Right lobe of liver (tissue), 6 donors: ENCODE measurements at regions not wholly inside any gene's neighbourhood (a gene's known extent, or its start where the extent isn't known, plus 50 kb on each side); places are given as distances from the start of the nearest gene placed in this dataset.

ENCODE experiments used
- ATAC-seq, 4 donors: fragments of 200-7000 bp; cut with Tn5 transposase; one replicate each; pipeline ENCODE4 v1.9.1; 2020; ENCODE audit warnings: mild to moderate bottlenecking in 4 of 4, moderate library complexity in 4 of 4
- DNase-seq, 3 donors: peaks; one replicate each; pipeline ENCODE4 v3.0.0-alpha.2; 2020
- H3K27ac ChIP-seq, 3 donors: fragments of 200-600 bp; one replicate each; pipeline ENCODE4 v1.8.0; 2022
- H3K27me3 ChIP-seq, 2 donors: fragments of 200-600 bp; one replicate each; pipeline ENCODE4 v1.8.0; 2022
- H3K36me3 ChIP-seq, 4 donors: fragments of 200-600 bp; sonication (generic) in 1 of 4; one replicate each; pipeline versions ENCODE4 v1.5.1 to v1.8.0; 2017 to 2022; ENCODE audit warnings: control low read depth in 1 of 4
- H3K4me1 ChIP-seq, 4 donors: fragments of 200-600 bp; sonication (generic) in 1 of 4; one replicate each; pipeline versions ENCODE4 v1.5.1 to v1.8.0; 2017 to 2022; ENCODE audit warnings: control low read depth in 1 of 4
- H3K4me3 ChIP-seq, 3 donors: fragments of 200-600 bp; one replicate each; pipeline ENCODE4 v1.8.0; 2022
- H3K9me3 ChIP-seq, 4 donors: fragments of 200-600 bp; sonication (generic) in 1 of 4; one replicate each; pipeline versions ENCODE4 v1.5.1 to v1.8.0; 2017 to 2022; ENCODE audit warnings: control low read depth in 1 of 4
- POLR2A ChIP-seq: fragments of 450-650 bp; IDR thresholded peaks from one replicate; pipeline ENCODE4 v1.6.1; 2017; ENCODE audit warnings: antibody characterized with exemption, mild to moderate bottlenecking
- WGBS: methylation state at CpG from one replicate; pipeline ENCODE4 v1.1.6; 2018; ENCODE audit warnings: low coverage, low lambda C conversion rate; ENCODE audit not compliant: insufficient coverage; ENCODE audit errors: missing lambda C conversion rate; 5-methylcytosine and 5-hydroxymethylcytosine counted together
- intact Hi-C, 2 donors: fragments of 100-400 bp; cut with DNase I; formaldehyde crosslinking; loops; one replicate each; pipeline versions ENCODE4 v1.11.2 to v1.14.1; 2022
- TF ChIP-seq, protein P1 (sequence below), 4 donors: fragments of 200-600 bp in 3 of 4; fragments of 450-650 bp in 1 of 4; IDR thresholded peaks; one replicate each; pipeline versions ENCODE4 v1.5.1 to v1.8.0; 2016 to 2022; ENCODE audit warnings: antibody characterized with exemption in 4 of 4, mild to moderate bottlenecking in 2 of 4
- donor health status: DM: no; HTN: yes; CAD: no.
- donor health status: DM: no; HTN: no; CAD: no.
- donor health status: DM: no; HTN: no; CAD: no.
- donor health status: DM: no; HTN: yes; CAD: no.
- donor health status: DM: no; HTN: yes; CAD: no.

DNA sequence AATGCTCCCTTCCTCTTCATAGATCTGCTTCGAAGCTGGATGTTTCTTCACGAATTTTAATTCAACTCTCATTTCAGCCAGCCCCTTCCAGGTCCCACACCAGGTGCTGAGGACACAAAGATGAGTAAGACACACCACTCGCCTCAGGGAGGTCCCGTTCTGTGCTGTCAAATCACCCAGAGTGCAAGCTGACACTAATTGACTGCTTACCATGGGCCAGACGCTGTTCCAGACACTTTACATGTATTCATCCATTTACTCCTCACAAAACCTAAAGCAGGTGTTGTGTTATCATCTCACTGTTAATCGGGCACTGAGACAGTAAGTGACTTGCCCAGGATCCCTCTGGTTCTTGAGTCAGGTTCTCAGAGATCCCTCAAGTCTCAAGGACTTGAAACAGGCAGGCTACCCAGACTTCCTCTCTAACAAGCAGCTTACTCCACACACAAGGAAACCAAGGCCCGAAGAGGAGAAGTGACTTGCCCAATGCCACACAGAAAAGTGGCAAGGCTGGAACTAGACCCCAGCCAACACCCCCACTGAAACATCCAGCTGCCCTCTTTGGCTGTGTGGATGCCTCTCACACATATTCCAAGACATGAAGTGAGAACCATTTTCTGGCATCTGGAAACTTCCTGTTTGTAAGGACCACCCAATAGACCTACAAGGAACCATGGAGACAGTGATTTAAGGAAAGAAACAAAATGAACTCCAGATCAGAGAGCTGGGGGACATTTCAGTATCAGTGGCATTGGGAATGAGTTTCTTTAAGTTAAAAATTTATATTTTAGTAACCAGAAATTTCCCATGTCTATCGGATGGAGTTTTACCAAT lies 174.5 kb downstream of the CDC5L start:
- H3K27ac ChIP-seq = no peak overlapping the region
- no peak for TF ChIP-seq POLR2A
- TF ChIP-seq, protein P1, sequence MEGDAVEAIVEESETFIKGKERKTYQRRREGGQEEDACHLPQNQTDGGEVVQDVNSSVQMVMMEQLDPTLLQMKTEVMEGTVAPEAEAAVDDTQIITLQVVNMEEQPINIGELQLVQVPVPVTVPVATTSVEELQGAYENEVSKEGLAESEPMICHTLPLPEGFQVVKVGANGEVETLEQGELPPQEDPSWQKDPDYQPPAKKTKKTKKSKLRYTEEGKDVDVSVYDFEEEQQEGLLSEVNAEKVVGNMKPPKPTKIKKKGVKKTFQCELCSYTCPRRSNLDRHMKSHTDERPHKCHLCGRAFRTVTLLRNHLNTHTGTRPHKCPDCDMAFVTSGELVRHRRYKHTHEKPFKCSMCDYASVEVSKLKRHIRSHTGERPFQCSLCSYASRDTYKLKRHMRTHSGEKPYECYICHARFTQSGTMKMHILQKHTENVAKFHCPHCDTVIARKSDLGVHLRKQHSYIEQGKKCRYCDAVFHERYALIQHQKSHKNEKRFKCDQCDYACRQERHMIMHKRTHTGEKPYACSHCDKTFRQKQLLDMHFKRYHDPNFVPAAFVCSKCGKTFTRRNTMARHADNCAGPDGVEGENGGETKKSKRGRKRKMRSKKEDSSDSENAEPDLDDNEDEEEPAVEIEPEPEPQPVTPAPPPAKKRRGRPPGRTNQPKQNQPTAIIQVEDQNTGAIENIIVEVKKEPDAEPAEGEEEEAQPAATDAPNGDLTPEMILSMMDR (IDR thresholded peaks at IDR 0.05) = no peak
- ATAC-seq (peak in 2 of 4 donors; percentile 12 to 45), DNase-seq (no peak)
- H3K36me3 ChIP-seq = no peaks in the 10 kb centered on the region
- H3K9me3 ChIP-seq = no peaks in the 10 kb centered on the region
- 50% methylated on average over 7 of the region's 8 CpGs for WGBS
- H3K27me3 ChIP-seq = peaks cover 0 to 6% of the 10 kb centered on the region in 2 donors
- intact Hi-C loops = no loop called here
- H3K4me1 ChIP-seq = no peaks in the 10 kb centered on the region
- no peak overlapping the region for H3K4me3 ChIP-seq

GRCh38 chr6:44563397-44563796 lies 175.9 kb downstream of the CDC5L start:
- Histone ChIP-seq H3K9me3 (no peaks in the 10 kb centered on the region), H3K36me3 (no peaks in the 10 kb centered on the region), H3K27ac (no peak overlapping the region), H3K4me1 (no peaks in the 10 kb centered on the region), H3K27me3 (peaks cover 0 to 6% of the 10 kb centered on the region in 2 donors), H3K4me3 (no peak overlapping the region)
- 54% methylated on average over 6 of the region's 11 CpGs for WGBS
- intact Hi-C loops = no loop called here
- ATAC-seq (no peak), DNase-seq (no peak)
- TF ChIP-seq, protein P1 (IDR thresholded peaks at IDR 0.05) = no peak
- no peak for TF ChIP-seq POLR2A

DNA sequence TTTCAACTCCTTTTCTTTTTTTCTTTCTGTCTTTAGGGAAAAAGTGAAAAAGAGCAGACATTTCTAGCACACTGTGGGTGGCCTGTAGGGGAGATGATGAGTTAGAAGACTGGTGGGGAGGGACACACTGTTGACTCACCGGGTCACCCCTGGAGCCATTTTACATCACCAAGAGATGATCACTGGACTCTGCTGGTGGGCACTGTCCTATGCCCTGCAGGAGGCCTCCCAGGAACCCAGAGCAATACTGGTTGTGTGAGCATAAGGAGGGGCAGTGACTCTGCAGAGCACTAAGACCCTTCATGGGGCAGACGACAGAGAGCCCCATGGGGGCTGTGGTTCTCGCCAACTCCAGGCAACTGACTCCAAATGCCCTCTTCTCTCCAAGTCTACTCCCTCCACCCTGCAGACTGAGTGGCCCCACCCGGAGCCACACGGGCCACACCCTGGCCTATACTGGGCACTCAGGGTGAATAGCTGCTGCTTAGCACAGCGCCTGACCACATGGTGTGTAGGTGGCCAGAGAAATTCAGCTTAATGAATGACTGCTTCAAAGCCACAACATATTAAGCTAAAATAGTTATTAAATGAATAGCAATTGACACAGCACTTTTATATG lies 177.5 kb downstream of the CDC5L start:
- peak in 1 of 4 donors; percentile 8 for ATAC-seq
- TF ChIP-seq, protein P1 (IDR thresholded peaks at IDR 0.05) = no peak
- no peak for TF ChIP-seq POLR2A
- peaks cover 0 to 6% of the 10 kb centered on the region in 2 donors for H3K27me3 ChIP-seq
- WGBS = no CpG with 5 or more reads among the region's 6 CpGs
- intact Hi-C loops = no loop called here
- H3K27ac ChIP-seq = no peak overlapping the region
- DNase-seq = no peak
- no peaks in the 10 kb centered on the region for H3K36me3 ChIP-seq
- H3K4me3 ChIP-seq = no peak overlapping the region
- no peaks in the 10 kb centered on the region for H3K9me3 ChIP-seq
- no peaks in the 10 kb centered on the region for H3K4me1 ChIP-seq

DNA sequence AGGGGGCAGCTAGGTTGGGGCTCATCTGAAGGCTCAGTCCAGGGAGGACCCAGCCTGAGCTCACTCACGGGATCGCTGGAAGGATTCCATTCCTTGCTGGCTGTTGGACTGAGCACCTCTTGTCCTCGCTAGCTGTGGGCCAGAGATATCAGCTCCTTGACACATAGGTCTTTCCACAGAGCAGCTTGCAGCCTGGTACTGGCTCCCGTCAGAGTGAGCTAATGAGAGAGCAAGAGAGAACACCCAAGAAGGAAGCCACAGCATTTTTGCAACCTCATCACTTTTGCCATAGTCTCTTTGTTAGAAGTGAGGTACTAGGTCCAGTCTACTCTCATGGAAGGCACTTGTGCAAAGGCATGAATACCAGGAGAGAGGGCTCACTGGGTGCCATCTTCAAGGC lies 179.9 kb downstream of the CDC5L start:
- no peak overlapping the region for H3K27ac ChIP-seq
- no CpG with 5 or more reads among the region's 4 CpGs for WGBS
- no peaks in the 10 kb centered on the region for H3K27me3 ChIP-seq
- H3K36me3 ChIP-seq = no peaks in the 10 kb centered on the region
- peak; percentile 43 to 48 (median 47) for ATAC-seq
- H3K4me3 ChIP-seq = no peak overlapping the region
- no peak for TF ChIP-seq POLR2A
- TF ChIP-seq, protein P1 (IDR thresholded peaks at IDR 0.05) = no peak
- H3K9me3 ChIP-seq = no peaks in the 10 kb centered on the region
- no peak for DNase-seq
- intact Hi-C loops = no loop called here
- no peaks in the 10 kb centered on the region for H3K4me1 ChIP-seq
